ENCODE measurements at regions not wholly inside any gene's neighbourhood (a gene's known extent, or its start where the extent isn't known, plus 50 kb on each side); places are given as distances from the start of the nearest gene placed in this dataset.
A peak's percentile ranks its signal among the peaks of the same experiment; 100 is the strongest.

DNA sequence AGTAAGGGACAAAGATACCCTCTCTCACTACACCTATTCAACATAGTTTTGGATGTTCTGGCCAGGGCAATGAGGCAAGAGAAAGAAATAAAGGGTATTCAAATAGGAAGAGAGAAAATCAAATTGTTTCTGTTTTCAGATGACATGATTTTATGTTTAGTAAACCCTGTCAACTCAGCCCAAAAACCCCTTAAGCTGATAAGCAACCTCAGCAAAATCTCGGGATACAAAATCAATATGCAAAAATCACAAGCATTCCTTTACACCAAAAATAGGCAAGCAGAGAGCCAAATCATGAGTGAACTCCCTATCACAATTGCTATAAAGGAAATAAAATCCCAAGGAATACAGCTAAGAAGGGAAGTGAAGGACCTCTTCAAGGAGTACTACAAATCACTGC is 1130.7 kb upstream of the PIK3C3 start:
- WGBS, 2 donors (ENCODE audit: extremely low coverage in 2 of 2, insufficient read length in 2 of 2, insufficient replicate concordance in 1 of 2), result no CpG with 5 or more reads among the region's 1 CpG
- Histone ChIP-seq H3K4me3 (ENCODE audit: low read length in 2 of 2) (no peak overlapping the region), H3K27ac (replicated peaks; ENCODE audit: low read length) (no peak overlapping the region), H3K9me3 (replicated peaks in 1 of 2; ENCODE audit: control insufficient read depth in 2 of 2, insufficient read depth in 1 of 2, low read depth in 1 of 2, low read length in 2 of 2) (no peaks in the 10 kb centered on the region), H3K4ac (ENCODE audit: low read length) (no peak overlapping the region), H4K91ac (ENCODE audit: low read depth, low read length, poor library complexity) (no peak overlapping the region), H3K9ac (ENCODE audit: low read depth, low read length, poor library complexity) (no peak overlapping the region), H3K14ac (ENCODE audit: low read length) (no peak overlapping the region), H4K8ac (ENCODE audit: low read depth, low read length) (no peak overlapping the region), H3K4me1 (ENCODE audit: control insufficient read depth in 2 of 2, insufficient read depth in 1 of 2, low read depth in 1 of 2, low read length in 2 of 2) (peaks cover 0 to 4% of the 10 kb centered on the region in 2 donors), H2AK5ac (ENCODE audit: low read depth, low read length) (no peak overlapping the region), H2BK12ac (ENCODE audit: low read length) (no peak overlapping the region), H2AFZ (ENCODE audit: low read length) (no peak overlapping the region), H3K27me3 (ENCODE audit: control insufficient read depth in 3 of 3, insufficient read depth in 3 of 3, low read depth in 1 of 3, low read length in 3 of 3) (no peaks in the 10 kb centered on the region), H3K23ac (ENCODE audit: low read depth, low read length, poor library complexity) (no peak overlapping the region), H3K79me1 (ENCODE audit: low read depth, low read length) (no peaks in the 10 kb centered on the region), H3K4me2 (ENCODE audit: insufficient read depth, low read length, poor library complexity, severe bottlenecking) (no peak overlapping the region), H2BK15ac (ENCODE audit: low read length) (no peak overlapping the region), H2BK5ac (ENCODE audit: low read length) (no peak overlapping the region), H2BK120ac (ENCODE audit: low read depth, low read length) (no peak overlapping the region), H3K18ac (ENCODE audit: low read length) (no peak overlapping the region), H3K36me3 (replicated peaks in 1 of 2; ENCODE audit: control insufficient read depth in 2 of 2, insufficient read depth in 2 of 2, low read length in 2 of 2) (no peaks in the 10 kb centered on the region)
- no peak for DNase-seq (ENCODE audit: low spot score)

DNA sequence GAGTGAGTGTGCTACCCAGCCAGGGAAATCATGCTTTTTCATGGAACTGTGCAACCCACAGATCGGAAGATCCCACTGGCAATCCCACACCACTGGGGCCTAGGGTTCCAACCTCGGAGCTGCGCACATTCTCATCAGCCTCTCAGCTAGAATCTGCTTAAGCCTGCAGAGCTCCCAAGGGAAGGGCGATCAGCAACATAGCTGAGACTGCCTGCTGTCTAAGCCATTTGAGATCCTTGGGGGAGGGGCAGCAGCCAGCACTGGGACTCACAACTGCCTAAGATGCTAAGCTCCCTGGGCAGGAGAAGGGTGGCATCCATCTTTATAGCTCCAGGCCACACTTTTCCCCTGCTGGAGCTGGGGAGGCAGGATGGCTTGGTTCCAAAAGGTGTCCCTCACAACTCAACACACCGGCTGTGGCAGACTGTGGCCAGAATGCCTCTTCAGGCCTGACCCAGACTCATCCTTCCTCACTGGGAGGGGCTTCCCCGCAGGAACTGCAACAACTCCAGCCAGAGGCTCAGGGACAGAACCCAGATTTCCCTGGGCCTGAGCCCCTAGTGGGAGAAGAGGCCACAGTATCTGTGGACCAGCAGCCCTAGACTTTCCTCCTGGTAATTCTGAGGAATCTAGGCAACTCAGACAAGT is 1133.3 kb upstream of the PIK3C3 start:
- Histone ChIP-seq H3K4ac (ENCODE audit: low read length) (peak overlapping the region; percentile 8), H2BK12ac (ENCODE audit: low read length) (peak overlapping the region; percentile 58), H3K4me2 (ENCODE audit: insufficient read depth, low read length, poor library complexity, severe bottlenecking) (no peak overlapping the region), H2BK5ac (ENCODE audit: low read length) (no peak overlapping the region), H3K79me1 (ENCODE audit: low read depth, low read length) (no peaks in the 10 kb centered on the region), H3K36me3 (replicated peaks in 1 of 2; ENCODE audit: control insufficient read depth in 2 of 2, insufficient read depth in 2 of 2, low read length in 2 of 2) (no peaks in the 10 kb centered on the region), H3K4me3 (ENCODE audit: low read length in 2 of 2) (no peak overlapping the region), H2AFZ (ENCODE audit: low read length) (no peak overlapping the region), H3K27ac (replicated peaks; ENCODE audit: low read length) (no peak overlapping the region), H2BK120ac (ENCODE audit: low read depth, low read length) (no peak overlapping the region), H3K27me3 (ENCODE audit: control insufficient read depth in 3 of 3, insufficient read depth in 3 of 3, low read depth in 1 of 3, low read length in 3 of 3) (no peaks in the 10 kb centered on the region), H2BK15ac (ENCODE audit: low read length) (no peak overlapping the region), H3K9ac (ENCODE audit: low read depth, low read length, poor library complexity) (no peak overlapping the region), H3K4me1 (ENCODE audit: control insufficient read depth in 2 of 2, insufficient read depth in 1 of 2, low read depth in 1 of 2, low read length in 2 of 2) (peaks cover 0 to 4% of the 10 kb centered on the region in 2 donors), H4K8ac (ENCODE audit: low read depth, low read length) (no peak overlapping the region), H3K18ac (ENCODE audit: low read length) (peak overlapping the region; percentile 64), H2AK5ac (ENCODE audit: low read depth, low read length) (peak overlapping the region; percentile 42), H3K9me3 (replicated peaks in 1 of 2; ENCODE audit: control insufficient read depth in 2 of 2, insufficient read depth in 1 of 2, low read depth in 1 of 2, low read length in 2 of 2) (no peaks in the 10 kb centered on the region), H3K23ac (ENCODE audit: low read depth, low read length, poor library complexity) (no peak overlapping the region), H4K91ac (ENCODE audit: low read depth, low read length, poor library complexity) (no peak overlapping the region), H3K14ac (ENCODE audit: low read length) (no peak overlapping the region)
- WGBS, 2 donors (ENCODE audit: extremely low coverage in 2 of 2, insufficient read length in 2 of 2, insufficient replicate concordance in 1 of 2), result no CpG with 5 or more reads among the region's 6 CpGs
- DNase-seq (ENCODE audit: low spot score), result no peak

DNA sequence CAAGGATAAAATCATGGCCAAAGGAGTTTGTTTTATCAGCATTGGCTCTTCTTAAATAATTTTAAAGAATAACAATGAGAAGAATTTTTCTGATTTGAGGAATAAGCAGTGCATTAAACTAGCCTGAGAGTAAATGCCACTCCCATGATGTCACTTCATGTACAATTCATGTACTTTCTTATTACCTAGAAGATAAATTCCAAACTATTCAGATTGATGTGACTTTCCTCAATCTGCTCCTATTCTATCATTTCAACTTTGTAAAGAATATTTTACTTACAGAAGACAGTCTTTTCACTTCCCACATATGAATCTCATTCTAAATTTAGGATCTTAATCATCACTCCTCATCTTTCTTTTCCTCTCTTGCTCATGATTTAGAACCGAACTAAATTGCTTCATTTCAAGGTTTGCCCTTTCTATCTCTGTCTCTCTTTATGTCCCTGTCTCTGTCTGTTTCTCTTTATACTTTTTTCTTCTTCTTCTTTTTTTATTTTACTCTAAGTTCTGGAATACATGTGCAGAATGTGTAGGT is 1142.0 kb upstream of the PIK3C3 start:
- no peaks in the 10 kb centered on the region for H3K79me1 ChIP-seq (ENCODE audit: low read depth, low read length)
- H3K14ac ChIP-seq (ENCODE audit: low read length), result no peak overlapping the region
- no peak for DNase-seq (ENCODE audit: low spot score)
- H2BK12ac ChIP-seq (ENCODE audit: low read length), result no peak overlapping the region
- H3K4me2 ChIP-seq (ENCODE audit: insufficient read depth, low read length, poor library complexity, severe bottlenecking), result no peak overlapping the region
- H2BK120ac ChIP-seq (ENCODE audit: low read depth, low read length), result no peak overlapping the region
- H2AK5ac ChIP-seq (ENCODE audit: low read depth, low read length), result no peak overlapping the region
- H3K27ac ChIP-seq (replicated peaks; ENCODE audit: low read length), result no peak overlapping the region
- H3K27me3 ChIP-seq (ENCODE audit: control insufficient read depth in 3 of 3, insufficient read depth in 3 of 3, low read depth in 1 of 3, low read length in 3 of 3), result no peaks in the 10 kb centered on the region
- no peak overlapping the region for H3K23ac ChIP-seq (ENCODE audit: low read depth, low read length, poor library complexity)
- no peak overlapping the region for H3K18ac ChIP-seq (ENCODE audit: low read length)
- H2BK5ac ChIP-seq (ENCODE audit: low read length), result no peak overlapping the region
- H3K4ac ChIP-seq (ENCODE audit: low read length), result no peak overlapping the region
- no peaks in the 10 kb centered on the region for H3K36me3 ChIP-seq (replicated peaks in 1 of 2; ENCODE audit: control insufficient read depth in 2 of 2, insufficient read depth in 2 of 2, low read length in 2 of 2)
- WGBS, 2 donors (ENCODE audit: extremely low coverage in 2 of 2, insufficient read length in 2 of 2, insufficient replicate concordance in 1 of 2), result no CpG with 5 or more reads among the region's 1 CpG
- H3K4me1 ChIP-seq (ENCODE audit: control insufficient read depth in 2 of 2, insufficient read depth in 1 of 2, low read depth in 1 of 2, low read length in 2 of 2), result no peaks in the 10 kb centered on the region
- no peak overlapping the region for H4K91ac ChIP-seq (ENCODE audit: low read depth, low read length, poor library complexity)
- no peak overlapping the region for H2AFZ ChIP-seq (ENCODE audit: low read length)
- no peaks in the 10 kb centered on the region for H3K9me3 ChIP-seq (replicated peaks in 1 of 2; ENCODE audit: control insufficient read depth in 2 of 2, insufficient read depth in 1 of 2, low read depth in 1 of 2, low read length in 2 of 2)
- H3K4me3 ChIP-seq (ENCODE audit: low read length in 2 of 2), result no peak overlapping the region
- no peak overlapping the region for H4K8ac ChIP-seq (ENCODE audit: low read depth, low read length)
- no peak overlapping the region for H2BK15ac ChIP-seq (ENCODE audit: low read length)
- no peak overlapping the region for H3K9ac ChIP-seq (ENCODE audit: low read depth, low read length, poor library complexity)

GRCh38 chr18:40810372-40810771 is 1144.7 kb upstream of the PIK3C3 start:
- H3K79me1 ChIP-seq (ENCODE audit: low read depth, low read length), result no peaks in the 10 kb centered on the region
- H2BK12ac ChIP-seq (ENCODE audit: low read length), result no peak overlapping the region
- H4K8ac ChIP-seq (ENCODE audit: low read depth, low read length), result no peak overlapping the region
- no peak for DNase-seq (ENCODE audit: low spot score)
- H2AFZ ChIP-seq (ENCODE audit: low read length), result no peak overlapping the region
- H3K4me3 ChIP-seq (ENCODE audit: low read length in 2 of 2), result no peak overlapping the region
- peaks cover 2 to 7% of the 10 kb centered on the region in 2 donors for H3K4me1 ChIP-seq (ENCODE audit: control insufficient read depth in 2 of 2, insufficient read depth in 1 of 2, low read depth in 1 of 2, low read length in 2 of 2)
- no peak overlapping the region for H3K9ac ChIP-seq (ENCODE audit: low read depth, low read length, poor library complexity)
- no peak overlapping the region for H3K27ac ChIP-seq (replicated peaks; ENCODE audit: low read length)
- no peaks in the 10 kb centered on the region for H3K36me3 ChIP-seq (replicated peaks in 1 of 2; ENCODE audit: control insufficient read depth in 2 of 2, insufficient read depth in 2 of 2, low read length in 2 of 2)
- no peak overlapping the region for H2BK15ac ChIP-seq (ENCODE audit: low read length)
- no peak overlapping the region for H3K14ac ChIP-seq (ENCODE audit: low read length)
- H3K9me3 ChIP-seq (replicated peaks in 1 of 2; ENCODE audit: control insufficient read depth in 2 of 2, insufficient read depth in 1 of 2, low read depth in 1 of 2, low read length in 2 of 2), result no peaks in the 10 kb centered on the region
- H3K27me3 ChIP-seq (ENCODE audit: control insufficient read depth in 3 of 3, insufficient read depth in 3 of 3, low read depth in 1 of 3, low read length in 3 of 3), result no peaks in the 10 kb centered on the region
- no peak overlapping the region for H3K23ac ChIP-seq (ENCODE audit: low read depth, low read length, poor library complexity)
- no peak overlapping the region for H2BK120ac ChIP-seq (ENCODE audit: low read depth, low read length)
- no peak overlapping the region for H3K4me2 ChIP-seq (ENCODE audit: insufficient read depth, low read length, poor library complexity, severe bottlenecking)
- no peak overlapping the region for H2AK5ac ChIP-seq (ENCODE audit: low read depth, low read length)
- H4K91ac ChIP-seq (ENCODE audit: low read depth, low read length, poor library complexity), result no peak overlapping the region
- H3K18ac ChIP-seq (ENCODE audit: low read length), result no peak overlapping the region
- H2BK5ac ChIP-seq (ENCODE audit: low read length), result no peak overlapping the region
- no peak overlapping the region for H3K4ac ChIP-seq (ENCODE audit: low read length)

Measured in neuronal stem cell (in vitro differentiated cells).